DMS53 treated with DMSO at 0.1 percent for 48 hours (cell line): ENCODE measurements at regions not wholly inside any gene's neighbourhood (a gene's known extent, or its start where the extent isn't known, plus 50 kb on each side); places are given as distances from the start of the nearest gene placed in this dataset.
"Not testable (repeated sequence)": the region's sequence is repeated elsewhere in the genome, so short reads cannot be mapped to it uniquely, and the experiment has no call there.

Source experiments
- DNase-seq: peaks from one replicate; lab custom pipeline; 2025; ENCODE audit not compliant: unreplicated experiment; lab: John Stamatoyannopoulos, UW

DNA sequence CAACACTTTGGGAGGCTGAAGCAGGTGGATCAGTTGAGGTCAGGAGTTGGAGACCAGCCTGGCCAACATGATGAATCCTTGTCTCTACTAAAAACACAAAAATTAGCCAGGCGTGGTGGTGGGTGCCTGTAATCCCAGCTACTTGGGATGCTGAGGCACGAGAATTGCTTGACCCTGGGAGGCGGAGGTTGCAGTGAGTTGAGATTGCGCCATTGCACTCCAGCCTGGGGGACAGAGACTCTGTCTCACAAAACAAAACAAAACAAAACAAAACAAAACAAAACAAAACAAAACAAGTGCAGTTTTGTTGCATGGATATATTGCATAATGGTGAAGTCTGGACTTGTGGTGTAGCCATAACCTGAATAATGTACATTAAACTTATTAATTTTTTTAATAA, 133.6 kb upstream of the ZNF217 start:
- not testable (repeated sequence) for DNase-seq

DNA sequence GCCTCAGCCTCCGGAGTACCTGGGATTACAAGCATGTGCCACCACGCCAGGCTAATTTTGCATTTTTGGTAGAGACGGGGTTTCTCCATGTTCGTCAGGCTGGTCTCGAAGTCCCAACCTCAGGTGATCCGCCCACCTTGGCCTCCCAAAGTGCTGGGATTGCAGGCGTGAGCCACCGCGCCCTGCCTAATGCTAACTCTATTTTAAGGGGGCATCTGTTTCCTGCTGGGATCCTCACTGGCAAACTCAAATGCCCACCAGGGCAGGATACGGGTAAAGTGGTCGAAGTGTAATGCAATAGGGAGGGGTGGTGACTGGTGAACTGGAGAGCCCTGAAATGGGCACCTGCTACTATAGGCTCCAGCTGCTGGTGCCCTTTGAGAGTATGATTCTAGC, 131.9 kb upstream of the ZNF217 start:
- no peak for DNase-seq

DNA sequence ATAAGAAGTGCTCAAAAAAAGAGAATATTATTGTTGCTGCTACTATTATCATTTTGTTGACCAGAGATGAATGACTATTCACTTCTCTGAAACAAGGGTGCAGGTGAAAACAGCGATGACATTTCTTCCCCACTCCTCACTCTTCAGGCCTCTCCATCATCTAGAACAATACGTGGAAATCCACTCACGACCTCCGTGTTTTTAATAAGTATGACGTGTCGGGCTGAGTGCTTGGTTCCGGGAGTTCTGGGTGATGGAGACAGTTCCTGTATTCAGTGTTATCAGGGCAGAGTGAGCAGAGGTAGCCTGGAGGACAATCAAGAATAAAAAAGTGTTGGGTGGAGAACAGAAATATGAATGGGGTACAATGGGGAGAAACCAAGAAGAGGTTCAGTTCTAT, 130.0 kb upstream of the ZNF217 start:
- DNase-seq: no peak

DNA sequence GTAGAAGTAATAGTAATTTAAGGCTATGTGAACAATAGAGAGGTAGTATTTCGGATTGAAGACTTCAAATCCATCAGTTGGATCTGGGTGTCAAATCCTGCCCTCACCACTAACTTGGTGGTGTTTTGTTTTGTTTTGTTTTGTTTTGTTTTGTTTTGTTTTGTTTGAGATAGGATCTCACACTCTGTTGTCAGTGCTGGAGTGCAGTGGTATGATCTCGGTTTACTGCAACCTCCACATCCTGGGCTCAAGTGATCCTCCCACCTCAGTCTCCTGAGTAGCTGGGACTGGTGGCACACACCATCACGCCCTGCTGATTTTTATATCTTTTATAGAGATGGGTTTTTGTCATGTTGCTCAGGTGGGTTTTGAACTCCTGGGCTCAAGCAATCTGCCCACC, 129.4 kb upstream of the ZNF217 start:
- DNase-seq: no peak

DNA sequence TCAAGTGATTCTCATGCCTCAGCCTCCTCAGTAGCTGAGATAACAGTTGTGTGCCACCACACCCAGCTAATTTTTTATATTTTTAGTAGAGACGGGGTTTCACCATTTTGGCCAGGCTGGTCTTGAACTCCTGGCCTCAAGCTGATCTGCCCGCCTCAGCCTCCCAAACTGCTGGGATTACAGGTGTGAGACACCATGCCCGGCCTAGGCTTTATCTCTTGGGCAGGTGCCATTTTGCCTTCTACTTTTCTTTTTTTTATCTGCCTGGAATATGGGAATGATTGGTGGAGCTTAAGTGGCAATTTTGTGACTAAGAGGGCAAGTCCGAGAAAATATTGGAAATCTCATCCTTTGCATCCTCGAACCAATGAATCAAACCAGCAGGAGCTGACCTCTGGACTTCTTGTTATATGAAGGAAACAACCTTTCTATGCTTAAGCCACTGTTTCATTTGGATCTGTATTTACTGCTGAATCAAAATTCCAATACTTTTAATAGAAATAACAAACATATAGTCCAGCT, 128.9 kb upstream of the ZNF217 start:
- no peak for DNase-seq

DNA sequence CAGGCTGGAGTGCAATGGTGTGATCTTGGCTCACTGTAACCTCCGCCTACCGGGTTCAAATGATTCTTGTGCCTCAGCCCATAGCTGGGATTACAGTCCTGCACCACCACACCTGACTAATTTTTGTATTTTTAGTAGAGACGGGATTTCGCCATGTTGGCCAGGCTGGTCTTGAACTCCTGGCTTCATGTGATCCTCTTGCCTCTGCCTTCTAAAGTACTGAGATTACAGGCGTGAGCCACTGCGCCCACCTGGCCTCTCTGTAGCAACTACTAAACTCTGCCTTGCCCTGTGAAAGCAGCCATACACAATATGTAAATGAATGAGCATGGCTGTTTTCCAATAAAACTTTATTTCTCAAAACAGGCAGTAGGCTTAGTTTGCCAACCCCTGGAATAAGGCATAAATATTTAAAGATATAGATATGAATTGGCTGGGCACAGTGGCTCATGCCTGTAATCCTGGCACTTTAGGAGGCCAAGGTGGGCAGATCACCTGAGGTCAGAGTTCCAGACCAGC, 127.9 kb upstream of the ZNF217 start:
- not testable (repeated sequence) for DNase-seq

DNA sequence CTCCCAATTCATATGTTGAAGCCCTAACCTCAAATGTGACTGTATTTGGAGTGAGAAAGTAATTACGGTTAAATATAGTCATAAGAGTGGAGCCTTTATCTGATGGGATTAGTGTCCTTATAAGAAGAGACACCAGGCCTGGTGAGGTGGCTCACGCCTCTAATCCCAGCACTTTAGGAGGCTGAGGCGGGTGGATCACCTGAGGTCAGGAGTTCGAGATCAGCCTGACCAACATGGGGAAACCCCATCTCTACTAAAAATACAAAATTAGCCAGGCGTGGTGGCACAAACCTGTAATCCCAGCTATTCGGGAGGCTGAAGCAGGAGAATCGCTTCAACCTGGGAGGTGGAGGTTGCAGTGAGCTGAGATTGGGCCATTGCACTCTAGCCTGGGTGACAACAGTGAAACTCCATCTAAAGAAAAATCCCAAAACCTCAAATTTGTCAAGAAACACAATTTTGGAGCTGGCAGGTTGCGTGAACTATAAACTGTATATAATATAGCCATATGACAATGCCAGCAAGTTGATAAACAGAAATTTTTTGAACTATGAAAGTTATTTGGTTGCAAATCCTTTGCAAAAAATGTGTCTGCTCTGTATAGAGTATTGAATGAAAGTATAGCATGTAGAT, 125.6 kb upstream of the ZNF217 start:
- DNase-seq: not testable (repeated sequence)

DNA sequence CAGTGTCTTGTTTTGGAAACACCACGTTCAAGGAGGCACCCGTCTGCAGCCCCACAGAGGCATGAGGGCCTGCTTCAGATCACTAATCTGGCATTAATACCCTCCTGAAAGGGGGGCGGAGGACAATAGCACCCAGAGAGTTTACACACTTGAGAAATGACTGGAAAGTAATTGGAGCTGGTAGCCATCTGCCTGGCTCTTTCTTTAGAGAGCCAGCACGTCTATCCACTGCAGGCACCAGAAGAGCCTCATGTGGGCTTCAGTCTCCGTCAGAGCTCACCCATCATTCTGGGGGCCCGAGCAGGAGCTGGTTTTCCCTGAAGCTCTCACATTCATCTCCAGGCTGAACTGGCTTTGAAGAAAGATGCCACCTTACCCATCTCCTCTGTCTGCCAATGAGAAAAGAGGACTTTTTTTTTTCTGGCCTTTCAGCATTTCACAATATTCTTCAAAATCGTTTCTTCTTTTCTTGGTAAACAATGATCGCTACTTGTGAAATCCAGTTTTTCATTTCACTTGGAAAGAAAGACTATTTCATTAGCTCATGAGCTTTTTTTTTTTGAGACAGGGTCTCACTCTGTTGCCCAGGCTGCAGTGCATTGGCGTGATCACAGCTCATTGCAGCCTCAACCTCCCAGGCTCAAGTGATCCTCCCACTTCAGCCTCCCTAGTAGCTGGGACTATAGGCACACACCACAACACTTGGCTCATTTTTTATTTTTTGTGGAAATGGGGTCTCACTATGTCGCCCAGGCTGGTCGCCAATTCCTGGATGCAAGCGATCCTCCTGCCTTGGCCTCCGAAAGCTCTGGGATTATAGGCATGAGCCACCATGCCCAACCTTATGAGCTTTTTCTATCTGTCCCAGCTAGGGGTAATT, 124.7 kb upstream of the ZNF217 start:
- no peak for DNase-seq

DNA sequence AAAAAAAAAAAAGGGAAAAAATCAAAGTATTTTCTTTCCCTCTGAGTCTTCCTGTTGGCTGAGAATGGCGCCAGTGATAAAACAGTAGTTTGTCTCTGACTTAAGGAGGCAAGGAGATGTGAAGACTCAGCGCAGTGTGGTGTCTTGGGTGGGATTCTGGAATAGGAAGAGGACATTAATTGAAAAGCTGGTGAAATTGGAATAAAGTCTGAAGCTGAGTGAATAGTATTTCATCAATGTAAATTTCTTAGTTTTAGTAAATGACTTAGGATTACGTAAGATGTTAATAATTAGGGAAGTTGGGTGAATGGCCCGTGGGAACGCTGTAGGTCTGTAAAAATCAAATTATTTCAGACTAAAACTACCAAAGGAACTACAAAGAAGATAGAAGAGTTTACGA, 122.8 kb upstream of the ZNF217 start:
- no peak for DNase-seq

DNA sequence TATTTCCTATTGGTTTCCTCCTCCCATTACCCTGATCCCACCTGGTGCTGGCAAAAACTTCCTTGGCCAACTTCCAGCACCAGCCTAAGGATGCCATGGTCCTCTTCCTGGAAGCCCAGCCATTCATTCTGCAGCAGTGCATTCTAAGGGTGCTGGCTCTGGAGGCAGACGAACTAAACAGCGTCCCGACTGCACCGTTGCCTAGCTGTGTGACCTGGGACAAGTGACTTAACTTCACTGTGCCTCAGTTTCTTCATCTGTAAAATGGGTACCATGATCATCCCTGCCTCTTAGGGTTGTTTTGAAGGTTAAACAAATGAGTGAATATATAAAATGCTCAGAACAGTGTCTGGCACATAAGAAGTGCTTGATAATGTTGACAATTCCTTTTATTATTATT, 120.9 kb upstream of the ZNF217 start:
- DNase-seq: no peak

DNA sequence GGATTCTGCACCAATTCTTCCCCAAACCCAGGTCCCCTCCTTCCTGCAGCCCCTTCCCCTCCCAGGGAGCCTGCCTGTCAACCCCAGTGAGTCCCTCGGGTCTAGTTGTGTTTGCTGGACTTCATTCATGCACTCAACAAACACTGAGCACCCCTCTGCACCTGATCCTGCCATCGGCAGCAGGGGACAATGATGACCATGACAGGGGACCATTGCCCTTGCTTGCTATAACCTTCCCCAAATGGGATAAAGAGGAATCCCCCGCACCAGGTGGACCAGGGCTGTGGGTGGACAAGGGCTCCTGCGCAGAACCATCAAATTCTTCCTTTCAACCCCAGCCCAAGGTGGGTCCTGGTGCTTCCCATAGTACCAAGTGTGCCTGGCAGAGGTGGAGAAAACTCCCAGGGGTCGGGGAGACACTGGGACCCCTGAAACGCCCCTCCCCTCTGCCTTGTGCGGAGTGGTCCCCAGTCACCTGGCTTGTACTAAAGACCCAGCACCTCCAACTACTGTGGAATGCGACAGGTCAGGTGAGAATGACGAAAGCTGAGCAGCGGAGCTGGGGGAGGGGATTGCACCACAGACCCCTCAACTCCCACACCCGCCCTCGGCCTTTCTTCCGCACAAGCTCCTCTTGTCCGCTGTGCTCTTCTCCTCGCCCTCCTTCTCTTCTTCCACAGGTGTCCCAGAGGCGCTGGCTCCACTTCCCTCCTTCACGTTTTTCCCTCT, 119.9 kb upstream of the ZNF217 start:
- no peak for DNase-seq

DNA sequence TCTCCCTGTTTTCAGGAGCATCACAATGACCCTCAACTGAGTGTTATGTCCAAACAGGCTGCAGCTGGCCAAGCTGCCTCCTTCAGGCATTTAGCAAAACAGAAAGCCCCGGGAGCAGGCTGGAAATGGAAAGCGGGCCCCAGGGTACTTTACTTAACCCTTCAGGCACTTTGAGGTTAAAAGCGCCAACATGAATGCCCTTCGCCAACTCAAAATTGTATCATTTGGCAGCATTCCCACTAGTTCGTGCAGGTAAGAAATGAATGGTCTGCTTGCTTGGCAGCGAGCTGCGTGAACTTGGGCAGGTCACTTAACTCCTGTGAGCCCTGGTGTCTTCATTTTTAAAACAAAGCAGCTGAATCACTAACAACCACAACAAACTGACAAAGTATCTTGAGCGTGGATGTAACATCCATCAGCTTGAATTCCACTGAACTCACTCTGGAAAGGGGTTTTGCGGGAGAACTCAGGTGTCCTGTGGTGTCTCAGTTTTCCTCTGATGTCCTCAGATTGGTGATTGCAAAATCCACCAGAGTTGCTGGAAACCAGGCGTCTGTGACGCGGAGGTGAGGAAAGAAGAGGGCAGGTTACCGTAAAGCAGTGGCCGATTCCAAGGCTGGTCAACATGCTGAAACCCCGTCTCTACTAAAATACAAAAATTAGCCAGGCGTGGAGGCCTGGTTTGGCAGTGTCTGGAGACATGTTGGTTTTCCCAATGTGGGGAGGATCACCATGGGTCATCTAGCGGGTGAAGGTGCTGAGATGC, 118.8 kb upstream of the ZNF217 start:
- DNase-seq: no peak

DNA sequence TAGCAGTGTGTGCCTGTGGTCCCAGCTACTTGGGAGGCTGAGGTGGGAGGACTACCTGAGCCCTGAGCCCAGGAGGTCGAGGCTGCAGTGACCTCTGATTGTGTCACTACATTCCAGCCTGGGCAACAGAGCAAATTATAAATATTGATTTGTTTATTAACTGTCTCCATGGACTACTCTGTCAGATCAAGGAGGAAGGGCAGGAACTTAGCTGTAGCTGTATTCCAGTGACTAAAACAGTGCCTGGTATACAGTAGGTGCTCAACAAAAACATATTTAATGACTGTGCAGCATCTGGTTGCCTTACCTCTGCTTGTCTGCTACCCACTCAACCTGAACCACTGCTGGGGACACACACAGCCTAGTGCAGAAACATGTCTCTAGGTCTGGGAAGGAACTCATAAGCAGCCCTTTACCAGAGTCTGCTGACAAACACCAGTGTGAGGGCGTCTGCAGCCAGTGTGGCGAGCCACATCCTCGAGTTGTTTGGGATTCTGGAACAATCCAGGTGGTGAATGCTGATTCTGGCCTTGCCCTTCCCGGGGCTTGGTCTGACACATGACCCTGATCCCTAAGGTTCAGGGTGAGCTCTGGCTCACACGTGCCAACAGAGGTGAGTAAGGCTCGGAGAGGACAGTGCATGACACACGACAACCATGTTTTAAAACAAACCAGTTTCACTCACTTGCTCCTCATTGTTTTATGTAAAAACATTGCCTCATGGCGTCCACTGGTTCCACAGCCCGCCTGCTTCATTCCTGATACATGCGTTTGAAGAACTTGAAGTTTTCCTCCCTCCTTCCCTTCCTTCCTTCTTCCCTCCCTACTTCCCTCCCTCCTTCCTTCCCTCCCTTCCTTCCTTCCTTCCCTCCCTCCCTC, 117.9 kb upstream of the ZNF217 start:
- no peak for DNase-seq

DNA sequence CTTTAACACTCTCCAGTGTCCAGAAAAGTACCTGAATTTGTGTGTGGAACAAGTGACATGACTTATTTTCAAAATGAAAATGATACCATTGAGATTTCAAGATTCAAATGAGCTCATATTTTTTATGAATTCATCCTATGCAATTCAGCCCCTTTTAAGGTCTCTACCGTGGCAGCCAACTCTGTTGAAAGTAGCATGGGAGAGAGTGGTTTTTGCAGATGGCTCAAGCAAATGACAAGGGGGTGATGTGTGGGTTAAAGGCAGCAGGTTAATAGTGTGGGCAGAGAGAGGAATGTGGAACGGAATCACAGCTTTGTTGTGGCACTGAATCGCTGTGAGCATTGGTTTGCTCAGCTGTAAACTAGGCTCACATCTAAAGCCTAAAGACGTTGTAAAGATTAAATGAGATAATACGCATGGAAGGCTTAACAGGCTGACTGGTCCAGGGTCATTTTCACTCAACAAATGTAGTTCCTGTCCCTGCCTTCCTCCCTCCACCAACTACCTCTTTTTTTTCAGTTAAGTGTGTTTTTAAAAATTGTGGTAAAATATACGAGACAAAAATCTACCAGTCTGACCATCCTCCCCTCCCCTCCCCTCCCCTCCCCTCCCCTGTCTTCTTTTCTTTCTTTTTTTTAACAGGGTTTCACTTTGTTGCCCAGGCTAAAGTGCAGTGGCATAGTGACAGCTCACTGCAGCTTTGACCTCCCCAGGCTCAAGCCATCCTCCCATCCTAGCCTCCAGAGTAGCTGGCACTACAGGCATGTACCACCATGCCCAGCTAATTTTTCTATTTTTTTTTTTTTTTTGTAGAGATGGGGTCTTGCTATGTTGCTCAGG, 114.7 kb upstream of the ZNF217 start:
- no peak for DNase-seq

DNA sequence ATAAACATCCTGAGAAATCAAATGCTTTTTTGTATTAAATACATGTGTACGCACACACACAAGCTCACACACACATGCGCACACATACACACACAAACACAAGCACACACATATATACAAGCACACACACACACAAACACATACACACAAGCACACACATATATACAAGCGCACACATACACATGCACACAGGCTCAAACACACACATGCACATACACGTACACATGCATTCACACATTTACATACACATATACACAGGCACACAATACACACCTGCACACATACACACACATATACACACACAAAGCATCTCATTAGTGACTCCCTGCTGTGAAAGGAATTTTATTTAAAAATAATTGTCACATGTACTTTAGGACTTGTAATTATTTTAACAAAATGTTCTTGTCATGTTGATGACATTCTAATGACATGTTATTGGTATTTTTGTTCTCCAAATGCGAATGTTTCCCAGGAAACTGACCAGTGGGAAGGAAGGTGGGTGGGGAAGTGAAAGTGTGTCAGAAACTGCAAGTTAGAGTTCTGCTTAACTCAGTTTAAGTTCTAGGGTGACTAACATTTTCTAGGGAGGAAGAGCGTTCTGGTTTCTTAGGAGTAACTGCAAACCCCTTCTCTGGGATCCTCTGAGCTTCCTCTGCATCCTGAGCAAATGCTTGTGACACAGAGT, 113.9 kb upstream of the ZNF217 start:
- no peak for DNase-seq

DNA sequence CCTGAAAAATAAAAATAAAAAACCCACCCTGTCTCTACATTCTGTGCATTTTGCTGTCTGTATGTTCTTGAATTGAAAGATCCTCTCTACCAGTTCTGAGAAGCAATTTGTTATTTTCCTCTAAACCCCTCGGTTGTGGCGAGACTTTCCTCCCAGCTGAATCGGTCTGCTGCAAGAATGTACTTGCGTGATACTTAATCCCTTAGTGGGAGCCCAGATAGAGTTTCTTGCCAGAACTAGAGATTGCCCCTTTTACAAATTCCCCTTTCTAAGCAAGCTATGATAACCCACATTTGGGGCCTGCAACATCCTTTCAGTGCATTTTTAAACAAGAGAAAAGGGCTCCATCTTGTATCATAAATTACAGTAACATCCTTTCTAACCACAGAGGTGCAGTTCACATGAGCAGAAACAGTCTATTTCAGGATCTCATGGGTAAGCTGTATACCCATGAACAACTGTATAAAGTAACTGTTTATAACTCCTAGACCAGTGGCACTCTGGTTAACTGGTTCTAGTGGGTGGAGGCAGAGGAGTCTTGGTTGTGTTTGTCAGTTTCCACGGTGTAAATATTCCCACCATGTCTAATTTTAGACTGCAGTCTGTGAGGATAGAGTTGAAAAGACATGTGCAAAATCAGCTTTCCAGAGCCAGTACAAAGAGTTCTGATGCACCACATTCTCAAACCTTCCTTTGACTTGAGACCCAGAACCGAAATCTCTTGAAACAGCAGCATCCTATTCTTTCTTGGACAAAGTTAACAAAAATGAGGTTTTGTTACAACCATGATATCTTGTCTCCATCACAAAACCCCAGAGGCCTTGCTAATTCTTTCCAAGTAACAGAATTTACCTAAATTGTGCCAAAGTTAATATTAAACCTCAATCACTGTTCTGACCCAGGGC, 113.1 kb upstream of the ZNF217 start:
- no peak for DNase-seq

DNA sequence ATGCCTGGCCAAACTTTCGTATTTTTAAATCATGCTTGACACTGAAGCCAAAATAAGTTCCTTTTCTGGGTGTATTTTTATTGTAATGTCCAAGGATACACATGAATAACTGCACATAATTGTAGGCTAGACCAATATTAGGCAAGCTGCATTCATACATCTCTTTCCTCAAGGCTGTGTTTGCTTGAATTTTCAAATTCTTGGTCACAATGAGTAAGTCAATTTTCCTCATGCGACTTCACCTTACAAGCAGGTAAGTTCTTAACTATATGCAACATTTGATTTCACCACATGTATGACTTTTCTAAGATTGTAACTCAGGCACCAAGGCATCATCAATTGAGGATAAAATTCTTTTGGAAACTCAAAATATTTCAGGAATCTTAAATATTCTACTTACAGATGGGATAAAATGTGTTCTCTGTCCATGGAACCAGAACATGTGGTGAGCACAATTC, 112.4 kb upstream of the ZNF217 start:
- DNase-seq: no peak
